A549 (cell line): ENCODE measurements at regions not wholly inside any gene's neighbourhood (a gene's known extent, or its start where the extent isn't known, plus 50 kb on each side); places are given as distances from the start of the nearest gene placed in this dataset.

Experiments used
- ATAC-seq, 2 experiments: fragments of 200-7000 bp in 1 of 2; fragments of >200 bp in 1 of 2; cut with Nextera tagmentation in 1 of 2; cut with Tn5 transposase in 1 of 2; 3 replicates each; pipeline versions ENCODE4 v1.8.0 to v1.9.1; 2018 to 2020; ENCODE audit warnings: mild to moderate bottlenecking in 1 of 2, moderate library complexity in 1 of 2
- CTCF ChIA-PET: fragments of 300-600 bp; sonication (Branson Sonifier 250); formaldehyde crosslinking; extraction: SDS; loops from one replicate; lab custom pipeline; 2021; ENCODE audit warnings: antibody characterized with exemption, inconsistent platforms; lab: Yijun Ruan, JAX
- POLR2A ChIA-PET: fragments of 350-600 bp; formaldehyde crosslinking; extraction: SDS; loops from one replicate; lab custom pipeline; 2021; ENCODE audit warnings: antibody characterized with exemption, inconsistent platforms; lab: Yijun Ruan, JAX
- DNase-seq, 2 experiments: peaks; one replicate each; pipeline versions ENCODE4 v3.0.0 to v3.0.0-alpha.2; 2011 to 2016; ENCODE audit warnings: low read depth in 1 of 2, low spot score in 1 of 2
- FAIRE-seq: peaks from 2 replicates; lab custom pipeline; 2011; peaks lifted over from hg19 to GRCh38; lab: Jason Lieb, UNC
- H3K27ac ChIP-seq, 2 experiments: fragments of >200 bp; sonication (Bioruptor Twin); formaldehyde crosslinking; 3 replicates each; pipeline ENCODE4 v1.5.1; 2016 to 2017
- H3K4me1 ChIP-seq: fragments of >200 bp; sonication (Bioruptor Twin); formaldehyde crosslinking; 3 replicates; pipeline ENCODE4 v1.6.1; 2016
- H3K4me2 ChIP-seq: fragments of >200 bp; sonication (Bioruptor Twin); formaldehyde crosslinking; 3 replicates; pipeline ENCODE4 v1.6.1; 2016
- H3K4me3 ChIP-seq: fragments of >200 bp; sonication (Bioruptor Twin); formaldehyde crosslinking; 3 replicates; pipeline ENCODE4 v1.5.1; 2016
- H3K9me3 ChIP-seq: fragments of >200 bp; sonication (Bioruptor Twin); formaldehyde crosslinking; 3 replicates; pipeline ENCODE4 v1.6.1; 2016
- EHF ChIP-seq: fragments of 250-450 bp; sonication (Bioruptor Pico); IDR thresholded peaks from 2 replicates; pipeline ENCODE4 v1.5.0; 2020; ENCODE audit warnings: mild to moderate bottlenecking
- FOSL2 ChIP-seq, 2 experiments: fragments of 450-650 bp in 1 of 2; fragments of >200 bp in 1 of 2; sonication (Bioruptor Twin) in 1 of 2; formaldehyde crosslinking; IDR thresholded peaks; 2 replicates each; pipeline versions ENCODE4 v1.5.0 to v1.6.1; 2016 to 2020; ENCODE audit warnings: mild to moderate bottlenecking in 1 of 2, moderate library complexity in 1 of 2
- HOXB5 ChIP-seq: fragments of 250-450 bp; sonication (Bioruptor Pico); IDR thresholded peaks from 2 replicates; pipeline ENCODE4 v1.5.0; 2020; ENCODE audit warnings: mild to moderate bottlenecking, moderate library complexity
- JUN ChIP-seq, 2 experiments: fragments of >200 bp; sonication (Bioruptor Twin); formaldehyde crosslinking; IDR thresholded peaks; 2 replicates in 1 of 2; 3 replicates in 1 of 2; pipeline ENCODE4 v1.6.1; 2016 to 2017
- KDM5A ChIP-seq: fragments of 200-600 bp; sonication (generic); IDR thresholded peaks from 2 replicates; pipeline ENCODE4 v1.6.1; 2016; ENCODE audit warnings: antibody characterized with exemption, mild to moderate bottlenecking
- NFE2L2 ChIP-seq: fragments of 150-350 bp; conservative IDR thresholded peaks from 2 replicates; pipeline ENCODE4 v1.6.1; 2014; ENCODE audit warnings: low read length
- NR3C1 ChIP-seq: fragments of >200 bp; sonication (Bioruptor Twin); formaldehyde crosslinking; IDR thresholded peaks from 3 replicates; pipeline ENCODE4 v1.6.1; 2017
- RCOR1 ChIP-seq: fragments of 150-350 bp; IDR thresholded peaks from 2 replicates; pipeline ENCODE4 v1.6.1; 2014; ENCODE audit warnings: antibody characterized with exemption, low read length, low read depth
- REST ChIP-seq: fragments of 200-600 bp; sonication (generic); IDR thresholded peaks from 2 replicates; pipeline ENCODE4 v1.6.1; 2016; ENCODE audit warnings: antibody characterized with exemption, mild to moderate bottlenecking, moderate library complexity
- RFX5 ChIP-seq: fragments of 450-650 bp; IDR thresholded peaks from 2 replicates; pipeline ENCODE4 v1.7.1; 2014; ENCODE audit warnings: antibody characterized with exemption, mild to moderate bottlenecking, moderate library complexity
- RNF2 ChIP-seq: fragments of 200-600 bp; sonication (generic); IDR thresholded peaks from 2 replicates; pipeline ENCODE4 v1.6.1; 2016; ENCODE audit warnings: low read depth, mild to moderate bottlenecking, antibody characterized with exemption, moderate library complexity, borderline replicate concordance
- SMC3 ChIP-seq: fragments of >200 bp; sonication (Bioruptor Twin); formaldehyde crosslinking; IDR thresholded peaks from 3 replicates; pipeline ENCODE4 v1.6.1; 2018; ENCODE audit warnings: inconsistent platforms
- TFCP2L1 ChIP-seq: fragments of 250-450 bp; sonication (Bioruptor Pico); IDR thresholded peaks from 2 replicates; pipeline ENCODE4 v1.5.0; 2021; ENCODE audit warnings: mild to moderate bottlenecking
- WGBS: methylation state at CpG from one replicate; pipeline ENCODE4 v1.1.6; 2017; ENCODE audit errors: missing lambda C conversion rate; 5-methylcytosine and 5-hydroxymethylcytosine counted together
- TF ChIP-seq, protein P1 (sequence below): fragments of 250-450 bp; sonication (Bioruptor Pico); IDR thresholded peaks from 2 replicates; pipeline ENCODE4 v1.5.0; 2021; ENCODE audit warnings: mild to moderate bottlenecking, moderate library complexity, borderline replicate concordance

GRCh38 chr14:96635850-96636249, 133.7 kb downstream of the PAPOLA start:
- no peak for DNase-seq
- no peak for FAIRE-seq
- ATAC-seq: no peak
- ChIA-PET CTCF (interaction anchor here (1.2 kb wide), 1 partner anchor 69 kb away, joined by 3 read pairs; no protein-coding TSS in a partner anchor), POLR2A (no interaction called here)
- H3K9me3 ChIP-seq: no peaks in the 10 kb centered on the region
- TF ChIP-seq RFX5: no peak
- TF ChIP-seq, protein P1, sequence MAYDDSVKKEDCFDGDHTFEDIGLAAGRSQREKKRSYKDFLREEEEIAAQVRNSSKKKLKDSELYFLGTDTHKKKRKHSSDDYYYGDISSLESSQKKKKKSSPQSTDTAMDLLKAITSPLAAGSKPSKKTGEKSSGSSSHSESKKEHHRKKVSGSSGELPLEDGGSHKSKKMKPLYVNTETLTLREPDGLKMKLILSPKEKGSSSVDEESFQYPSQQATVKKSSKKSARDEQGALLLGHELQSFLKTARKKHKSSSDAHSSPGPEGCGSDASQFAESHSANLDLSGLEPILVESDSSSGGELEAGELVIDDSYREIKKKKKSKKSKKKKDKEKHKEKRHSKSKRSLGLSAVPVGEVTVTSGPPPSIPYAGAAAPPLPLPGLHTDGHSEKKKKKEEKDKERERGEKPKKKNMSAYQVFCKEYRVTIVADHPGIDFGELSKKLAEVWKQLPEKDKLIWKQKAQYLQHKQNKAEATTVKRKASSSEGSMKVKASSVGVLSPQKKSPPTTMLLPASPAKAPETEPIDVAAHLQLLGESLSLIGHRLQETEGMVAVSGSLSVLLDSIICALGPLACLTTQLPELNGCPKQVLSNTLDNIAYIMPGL (CRISPR knock-in tag): no peak
- no peak for TF ChIP-seq NR3C1
- TF ChIP-seq SMC3: no peak
- no peak for TF ChIP-seq HOXB5 (CRISPR knock-in tag)
- TF ChIP-seq KDM5A: no peak
- no peak for TF ChIP-seq REST
- TF ChIP-seq NFE2L2: no peak
- no peak for TF ChIP-seq EHF
- TF ChIP-seq, all 56 proteins: peak for 0
- 44% methylated on average over 11 of the region's 11 CpGs for WGBS
- Histone ChIP-seq H3K27ac (no peak overlapping the region), H3K4me2 (no peak overlapping the region), H3K4me3 (no peak overlapping the region), H3K4me1 (no peaks in the 10 kb centered on the region)

DNA sequence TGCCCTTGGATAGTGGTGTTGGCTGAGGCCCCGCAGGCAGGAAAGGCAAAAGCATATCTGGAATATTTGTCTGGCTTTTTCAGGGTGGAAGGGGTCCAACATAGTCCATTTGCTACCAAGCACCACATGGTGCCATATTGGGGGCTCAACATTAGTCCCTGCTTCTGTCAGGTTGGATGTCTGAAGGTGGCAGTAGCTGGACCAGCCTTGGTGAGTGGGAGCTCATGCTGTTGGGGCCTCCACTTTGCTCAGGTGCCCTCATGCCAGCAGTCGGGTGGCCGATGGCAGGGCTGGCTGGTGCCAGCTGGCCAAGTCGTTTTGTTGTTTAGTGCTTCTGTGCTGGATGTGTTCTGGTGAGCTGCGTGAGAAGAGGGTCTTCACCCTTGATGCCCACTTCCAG, 135.3 kb downstream of the PAPOLA start:
- FAIRE-seq (no peak), ATAC-seq (no peak), DNase-seq (no peak)
- ChIA-PET POLR2A (no interaction called here), CTCF (no interaction called here)
- H3K9me3 ChIP-seq: no peaks in the 10 kb centered on the region
- no peak overlapping the region for H3K4me3 ChIP-seq
- 38% methylated on average over 5 of the region's 5 CpGs for WGBS
- no peak overlapping the region for H3K27ac ChIP-seq
- no peaks in the 10 kb centered on the region for H3K4me1 ChIP-seq
- TF ChIP-seq, protein P1 (CRISPR knock-in tag): no peak
- no peak for TF ChIP-seq JUN (IDR thresholded peaks at IDR 0.05)
- TF ChIP-seq TFCP2L1 (CRISPR knock-in tag): no peak
- TF ChIP-seq FOSL2 (IDR thresholded peaks at IDR 0.05): no peak
- no peak for TF ChIP-seq FOSL2 (CRISPR knock-in tag; IDR thresholded peaks at IDR 0.05)
- no peak for TF ChIP-seq RCOR1
- TF ChIP-seq HOXB5 (CRISPR knock-in tag): no peak
- no peak for TF ChIP-seq RNF2
- TF ChIP-seq, all 56 proteins: peak for 0
- H3K4me2 ChIP-seq: no peak overlapping the region
